ENCODE measurements at regions not wholly inside any gene's neighbourhood (a gene's known extent, or its start where the extent isn't known, plus 50 kb on each side); places are given as distances from the start of the nearest gene placed in this dataset.

GRCh38 chr13:89950225-89950624, 1397.3 kb upstream of the MIR17HG start:
- Histone ChIP-seq H3K4me1 (no peaks in the 10 kb centered on the region), H3K27me3 (no peaks in the 10 kb centered on the region), H3K27ac (no peak overlapping the region), H3K4me3 (no peak overlapping the region), H3K9me3 (replicated peaks) (0 out of 2 replicates have a peak, but pooled peaks cover 3% of the 10 kb centered on the region), H3K36me3 (no peaks in the 10 kb centered on the region)
- no peak for DNase-seq

DNA sequence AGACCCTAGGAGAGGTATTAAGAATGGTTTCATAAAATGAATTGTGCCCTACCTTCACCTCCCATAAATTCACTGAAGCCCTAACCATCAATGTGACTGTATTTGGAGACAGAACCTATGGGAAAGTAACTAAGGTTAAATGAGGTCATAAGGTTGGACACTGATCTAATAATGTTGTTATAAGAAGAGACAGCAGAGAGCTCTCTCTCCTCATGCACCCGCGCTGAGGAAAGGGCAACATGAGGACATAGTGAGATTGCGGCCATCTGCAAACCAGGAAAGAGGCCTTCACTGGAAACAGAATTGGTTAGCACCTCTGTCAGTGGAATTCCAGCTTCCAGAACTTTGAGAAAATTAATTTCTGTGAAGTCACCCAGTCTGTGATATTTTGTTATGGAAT, 1396.1 kb upstream of the MIR17HG start:
- Histone ChIP-seq H3K27me3 (no peaks in the 10 kb centered on the region), H3K9me3 (replicated peaks) (0 out of 2 replicates have a peak, but pooled peaks cover 3% of the 10 kb centered on the region), H3K36me3 (no peaks in the 10 kb centered on the region), H3K4me3 (no peak overlapping the region), H3K4me1 (no peaks in the 10 kb centered on the region), H3K27ac (no peak overlapping the region)
- DNase-seq: no peak

DNA sequence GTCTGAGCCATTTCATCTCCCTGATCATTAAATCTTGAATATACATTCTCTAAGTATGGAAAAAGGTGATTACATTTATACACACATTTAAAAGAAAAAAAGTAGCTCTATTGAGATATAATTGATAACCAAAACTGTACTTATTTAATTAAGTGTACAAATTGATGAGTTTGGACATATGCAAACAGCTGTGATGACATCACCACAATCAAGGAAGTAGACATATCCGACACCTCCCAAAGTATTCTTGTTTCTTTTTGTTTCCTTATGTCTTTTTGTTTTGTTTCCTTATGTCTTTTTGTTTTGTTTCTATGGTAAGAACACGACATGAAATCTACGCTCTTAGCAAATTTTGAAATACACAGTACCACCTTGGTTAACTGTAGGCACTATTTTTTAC, 1393.9 kb upstream of the MIR17HG start:
- no peak for DNase-seq
- Histone ChIP-seq H3K4me1 (no peaks in the 10 kb centered on the region), H3K27me3 (no peaks in the 10 kb centered on the region), H3K27ac (no peak overlapping the region), H3K4me3 (no peak overlapping the region), H3K36me3 (no peaks in the 10 kb centered on the region), H3K9me3 (replicated peaks) (0 out of 2 replicates have a peak, but pooled peaks cover 3% of the 10 kb centered on the region)

DNA sequence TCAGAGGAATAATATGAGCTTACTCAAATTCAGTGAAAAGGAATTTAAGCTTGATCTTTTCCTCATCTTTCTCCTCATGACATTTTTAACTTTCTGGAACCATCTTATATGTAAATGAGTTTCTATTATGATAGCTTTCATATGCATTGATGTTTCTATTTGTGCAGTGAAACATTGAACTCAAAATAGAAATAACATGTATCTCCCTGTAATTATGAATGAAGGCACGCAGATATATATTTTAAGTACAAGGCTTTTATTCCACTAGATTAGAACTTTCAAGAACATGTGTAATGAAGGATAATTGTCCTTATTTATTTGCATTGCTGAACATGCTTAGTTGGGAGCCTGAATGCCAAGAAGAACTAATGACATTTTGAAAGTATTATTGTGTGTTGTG, 1391.7 kb upstream of the MIR17HG start:
- H3K9me3 ChIP-seq (replicated peaks): 0 out of 2 replicates have a peak, but pooled peaks cover 3% of the 10 kb centered on the region
- DNase-seq: no peak
- no peak overlapping the region for H3K27ac ChIP-seq
- H3K36me3 ChIP-seq: no peaks in the 10 kb centered on the region
- H3K4me3 ChIP-seq: no peak overlapping the region
- H3K4me1 ChIP-seq: no peaks in the 10 kb centered on the region
- no peaks in the 10 kb centered on the region for H3K27me3 ChIP-seq

DNA sequence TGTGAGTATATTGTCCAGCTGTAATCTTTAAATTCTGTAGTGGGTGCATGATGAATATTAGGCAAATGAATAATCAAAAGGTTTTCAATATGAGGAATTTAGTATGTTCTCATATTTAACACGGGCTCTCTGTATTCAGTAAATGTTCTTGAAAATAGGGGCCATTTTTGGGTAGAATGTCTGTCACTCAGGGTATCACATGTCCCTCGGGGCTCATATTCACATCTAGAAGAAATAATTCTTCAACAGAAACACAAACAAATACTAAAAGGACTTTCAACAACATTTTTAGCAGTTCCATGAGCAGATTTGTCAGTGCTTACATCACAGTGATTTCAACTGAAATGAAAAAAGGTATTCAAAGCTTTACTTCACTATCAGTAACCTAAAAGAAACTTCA, 1388.4 kb upstream of the MIR17HG start:
- H3K36me3 ChIP-seq: no peaks in the 10 kb centered on the region
- DNase-seq: no peak
- no peaks in the 10 kb centered on the region for H3K4me1 ChIP-seq
- H3K27me3 ChIP-seq: no peaks in the 10 kb centered on the region
- 0 out of 2 replicates have a peak, but pooled peaks cover 3% of the 10 kb centered on the region for H3K9me3 ChIP-seq (replicated peaks)
- no peak overlapping the region for H3K27ac ChIP-seq
- no peak overlapping the region for H3K4me3 ChIP-seq

- Histone ChIP-seq H3K9me3 (replicated peaks) (no peaks in the 10 kb centered on the region), H3K27me3 (no peaks in the 10 kb centered on the region), H3K36me3 (no peaks in the 10 kb centered on the region), H3K4me1 (no peaks in the 10 kb centered on the region), H3K4me3 (no peak overlapping the region), H3K27ac (no peak overlapping the region)
- no peak for DNase-seq
Observed at GRCh38 chr13:89965252-89965651, 1382.2 kb upstream of the MIR17HG start.

DNA sequence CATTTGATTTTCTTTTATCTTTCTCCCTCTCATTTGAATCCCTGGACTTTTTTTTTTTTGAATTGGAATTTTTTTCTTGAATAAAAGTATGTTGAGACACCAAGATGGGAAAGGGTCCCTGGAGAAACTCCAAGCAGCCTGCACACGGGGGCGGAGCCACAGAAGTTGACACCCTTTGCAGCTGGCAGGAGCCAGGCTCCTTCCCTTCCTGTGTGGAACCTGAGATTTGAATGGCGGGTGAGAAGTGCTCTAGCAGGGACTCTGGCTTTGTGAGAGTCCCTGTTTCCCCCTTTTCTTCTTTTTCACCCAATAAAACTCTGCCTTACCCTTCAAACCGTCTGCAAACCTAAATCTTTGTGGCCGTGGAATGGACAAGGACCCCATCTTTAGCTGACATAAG, 1381.0 kb upstream of the MIR17HG start:
- Histone ChIP-seq H3K27ac (no peak overlapping the region), H3K4me1 (no peaks in the 10 kb centered on the region)
- DNase-seq: peak; percentile 18 to 55

DNA sequence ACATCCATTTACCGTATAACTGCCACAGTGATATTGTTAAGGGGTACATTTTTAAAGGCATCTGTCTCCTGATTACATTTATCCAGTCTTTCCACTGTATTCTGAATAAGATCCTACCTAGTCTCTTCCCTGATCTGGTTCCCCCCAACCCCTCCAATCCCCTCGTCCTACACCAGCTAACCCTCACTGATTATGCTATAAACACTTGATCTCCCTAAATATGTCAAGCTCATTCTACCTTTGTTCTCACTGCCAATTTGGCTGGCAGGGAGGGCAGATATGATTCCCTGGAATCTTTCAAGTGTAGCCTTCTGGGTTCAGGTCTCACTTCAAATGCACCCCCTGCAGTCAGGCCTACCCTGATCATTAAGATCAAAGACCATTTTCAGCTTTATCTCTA, 1379.8 kb upstream of the MIR17HG start:
- H3K4me1 ChIP-seq: no peaks in the 10 kb centered on the region
- H3K27ac ChIP-seq: no peak overlapping the region
- H3K36me3 ChIP-seq: no peaks in the 10 kb centered on the region
- no peaks in the 10 kb centered on the region for H3K27me3 ChIP-seq
- H3K9me3 ChIP-seq (replicated peaks): no peaks in the 10 kb centered on the region
- no peak overlapping the region for H3K4me3 ChIP-seq
- DNase-seq: no peak

More for the DNA sequence above, 1381.0 kb upstream of the MIR17HG start:
- H3K9me3 ChIP-seq (replicated peaks): no peaks in the 10 kb centered on the region
- H3K27me3 ChIP-seq: no peaks in the 10 kb centered on the region
- H3K36me3 ChIP-seq: no peaks in the 10 kb centered on the region
- no peak overlapping the region for H3K4me3 ChIP-seq

- no peaks in the 10 kb centered on the region for H3K36me3 ChIP-seq
- H3K4me3 ChIP-seq: no peak overlapping the region
- no peaks in the 10 kb centered on the region for H3K4me1 ChIP-seq
- H3K27ac ChIP-seq: no peak overlapping the region
- no peaks in the 10 kb centered on the region for H3K9me3 ChIP-seq (replicated peaks)
- no peak for DNase-seq
- H3K27me3 ChIP-seq: no peaks in the 10 kb centered on the region
Observed at GRCh38 chr13:89968470-89968869, 1379.0 kb upstream of the MIR17HG start.

DNA sequence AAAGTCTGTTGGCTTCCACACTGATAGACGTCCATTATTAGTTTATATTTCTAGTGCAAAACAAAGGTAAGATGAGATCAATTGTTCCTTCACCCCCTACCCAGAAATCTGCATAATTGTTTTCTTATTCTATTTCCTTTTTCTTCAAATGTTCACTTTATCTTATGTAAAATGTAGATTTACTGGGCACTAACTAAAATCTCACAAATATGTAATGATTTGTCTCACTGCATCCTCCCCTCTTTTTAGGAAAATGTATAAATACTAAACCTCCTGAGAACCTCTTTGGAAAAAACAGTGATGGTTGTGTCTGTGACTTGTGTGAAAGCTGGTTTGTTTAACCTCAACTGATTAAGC, 1377.2 kb upstream of the MIR17HG start:
- Histone ChIP-seq H3K4me1 (no peaks in the 10 kb centered on the region), H3K36me3 (no peaks in the 10 kb centered on the region), H3K4me3 (no peak overlapping the region), H3K27ac (no peak overlapping the region), H3K9me3 (replicated peaks) (no peaks in the 10 kb centered on the region), H3K27me3 (no peaks in the 10 kb centered on the region)
- DNase-seq: no peak

- Histone ChIP-seq H3K27me3 (no peaks in the 10 kb centered on the region), H3K9me3 (replicated peaks) (no peaks in the 10 kb centered on the region), H3K4me1 (no peaks in the 10 kb centered on the region), H3K4me3 (no peak overlapping the region), H3K27ac (no peak overlapping the region), H3K36me3 (no peaks in the 10 kb centered on the region)
- no peak for DNase-seq
Observed at GRCh38 chr13:89977203-89977602, 1370.3 kb upstream of the MIR17HG start.

- H3K27ac ChIP-seq: no peak overlapping the region
- H3K36me3 ChIP-seq: no peaks in the 10 kb centered on the region
- DNase-seq: no peak
Observed at GRCh38 chr13:89980896-89981295, 1366.6 kb upstream of the MIR17HG start.

GRCh38 chr13:89982407-89983095, 1364.9 kb upstream of the MIR17HG start:
- Histone ChIP-seq H3K27ac (no peak overlapping the region), H3K27me3 (no peaks in the 10 kb centered on the region), H3K9me3 (replicated peaks) (no peaks in the 10 kb centered on the region), H3K4me3 (no peak overlapping the region), H3K4me1 (no peaks in the 10 kb centered on the region), H3K36me3 (no peaks in the 10 kb centered on the region)
- DNase-seq: peak in 1 of 2 experiments; percentile 2

More at GRCh38 chr13:89980896-89981295, 1366.6 kb upstream of the MIR17HG start:
- Histone ChIP-seq H3K9me3 (replicated peaks) (no peaks in the 10 kb centered on the region), H3K27me3 (no peaks in the 10 kb centered on the region), H3K4me1 (no peaks in the 10 kb centered on the region), H3K4me3 (no peak overlapping the region)

DNA sequence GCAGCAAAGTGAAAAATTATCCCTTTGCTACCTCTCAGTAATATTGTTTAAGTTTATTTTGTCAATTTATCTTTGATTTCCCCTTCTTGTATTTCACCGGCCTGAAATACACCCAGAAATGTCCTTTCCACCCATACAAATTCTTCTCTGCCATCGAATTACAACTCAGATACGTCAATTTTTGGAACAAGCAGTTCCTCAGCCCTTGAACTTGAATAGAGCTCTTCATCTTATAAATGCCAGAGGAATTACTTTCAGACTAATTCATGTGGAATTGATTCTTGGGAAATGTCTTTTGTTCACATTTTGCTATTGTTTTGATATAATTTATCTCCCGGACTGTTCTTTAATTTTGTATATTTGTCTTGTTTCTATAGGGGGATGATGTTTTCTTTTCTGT, 1359.3 kb upstream of the MIR17HG start:
- Histone ChIP-seq H3K9me3 (replicated peaks) (no peaks in the 10 kb centered on the region), H3K4me1 (no peaks in the 10 kb centered on the region), H3K27me3 (no peaks in the 10 kb centered on the region), H3K36me3 (no peaks in the 10 kb centered on the region), H3K27ac (no peak overlapping the region), H3K4me3 (no peak overlapping the region)
- no peak for DNase-seq

DNA sequence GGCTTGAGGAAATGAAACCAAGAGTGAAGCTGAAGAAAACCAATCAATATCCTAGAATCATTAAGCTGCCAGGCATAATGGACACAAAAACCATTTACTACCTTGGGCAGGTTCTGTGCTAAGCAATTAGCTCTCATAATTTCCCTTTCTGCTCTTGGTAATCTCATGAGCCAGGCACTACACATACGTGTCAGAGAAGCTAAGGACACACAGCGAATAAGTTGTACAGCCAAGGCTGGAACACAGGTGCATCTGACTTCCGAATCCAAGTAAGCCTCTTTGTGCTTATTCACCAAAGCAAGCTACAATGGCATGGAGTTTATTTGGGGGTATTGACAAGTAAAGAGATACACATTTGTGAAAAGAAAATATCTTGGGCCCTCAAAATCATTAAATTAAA, 1343.9 kb upstream of the MIR17HG start:
- no peak overlapping the region for H3K27ac ChIP-seq
- no peak for DNase-seq
- no peaks in the 10 kb centered on the region for H3K9me3 ChIP-seq (replicated peaks)
- H3K4me3 ChIP-seq: no peak overlapping the region
- no peaks in the 10 kb centered on the region for H3K4me1 ChIP-seq
- H3K36me3 ChIP-seq: no peaks in the 10 kb centered on the region
- H3K27me3 ChIP-seq: no peaks in the 10 kb centered on the region

- Histone ChIP-seq H3K4me3 (no peak overlapping the region), H3K27ac (no peak overlapping the region), H3K27me3 (no peaks in the 10 kb centered on the region), H3K4me1 (no peaks in the 10 kb centered on the region), H3K9me3 (replicated peaks) (no peaks in the 10 kb centered on the region), H3K36me3 (no peaks in the 10 kb centered on the region)
- DNase-seq: no peak
Observed at GRCh38 chr13:90008707-90009149, 1338.8 kb upstream of the MIR17HG start.
